ENCODE measurements at regions not wholly inside any gene's neighbourhood (a gene's known extent, or its start where the extent isn't known, plus 50 kb on each side); places are given as distances from the start of the nearest gene placed in this dataset.

GRCh38 chr22:47553436-47553835 is 791.0 kb downstream of the TBC1D22A start:
- H3K4me3 ChIP-seq (ENCODE audit: low read depth, low read length), result no peak overlapping the region
- DNase-seq (ENCODE audit: low read depth), result no peak
- TF ChIP-seq MAX (IDR thresholded peaks at IDR 0.05; ENCODE audit: low read depth, low read length), result no peak
- TF ChIP-seq MYC (IDR thresholded peaks at IDR 0.05; ENCODE audit: low read depth, low read length), result no peak
- TF ChIP-seq CTCF (IDR thresholded peaks at IDR 0.05; ENCODE audit: low read depth, low read length), result no peak
- no peak for TF ChIP-seq POLR2A (IDR thresholded peaks at IDR 0.05; ENCODE audit: extremely low read depth, insufficient read length)

GRCh38 chr22:47552541-47553205 is 790.2 kb downstream of the TBC1D22A start:
- TF ChIP-seq MYC (IDR thresholded peaks at IDR 0.05; ENCODE audit: low read depth, low read length) (no peak), POLR2A (IDR thresholded peaks at IDR 0.05; ENCODE audit: extremely low read depth, insufficient read length) (no peak), CTCF (IDR thresholded peaks at IDR 0.05; ENCODE audit: low read depth, low read length) (no peak), MAX (IDR thresholded peaks at IDR 0.05; ENCODE audit: low read depth, low read length) (no peak)

GRCh38 chr22:47552024-47552423 is 789.6 kb downstream of the TBC1D22A start:
- DNase-seq (ENCODE audit: low read depth), result no peak
- no peak for TF ChIP-seq CTCF (IDR thresholded peaks at IDR 0.05; ENCODE audit: low read depth, low read length)
- TF ChIP-seq MYC (IDR thresholded peaks at IDR 0.05; ENCODE audit: low read depth, low read length), result no peak
- no peak for TF ChIP-seq POLR2A (IDR thresholded peaks at IDR 0.05; ENCODE audit: extremely low read depth, insufficient read length)
- no peak for TF ChIP-seq MAX (IDR thresholded peaks at IDR 0.05; ENCODE audit: low read depth, low read length)
- H3K4me3 ChIP-seq (ENCODE audit: low read depth, low read length), result no peak overlapping the region

More at GRCh38 chr22:47552541-47553205, 790.2 kb downstream of the TBC1D22A start:
- DNase-seq (ENCODE audit: low read depth), result no peak
- H3K4me3 ChIP-seq (ENCODE audit: low read depth, low read length), result no peak overlapping the region

GRCh38 chr22:47551431-47551775 is 789.0 kb downstream of the TBC1D22A start:
- no peak for DNase-seq (ENCODE audit: low read depth)
- no peak overlapping the region for H3K4me3 ChIP-seq (ENCODE audit: low read depth, low read length)
- TF ChIP-seq CTCF (IDR thresholded peaks at IDR 0.05; ENCODE audit: low read depth, low read length) (no peak), POLR2A (IDR thresholded peaks at IDR 0.05; ENCODE audit: extremely low read depth, insufficient read length) (no peak), MYC (IDR thresholded peaks at IDR 0.05; ENCODE audit: low read depth, low read length) (no peak), MAX (IDR thresholded peaks at IDR 0.05; ENCODE audit: low read depth, low read length) (no peak)

- H3K4me3 ChIP-seq (ENCODE audit: low read depth, low read length), result no peak overlapping the region
- TF ChIP-seq POLR2A (IDR thresholded peaks at IDR 0.05; ENCODE audit: extremely low read depth, insufficient read length), result no peak
- TF ChIP-seq MAX (IDR thresholded peaks at IDR 0.05; ENCODE audit: low read depth, low read length), result no peak
- TF ChIP-seq MYC (IDR thresholded peaks at IDR 0.05; ENCODE audit: low read depth, low read length), result no peak
- no peak for TF ChIP-seq CTCF (IDR thresholded peaks at IDR 0.05; ENCODE audit: low read depth, low read length)
- DNase-seq (ENCODE audit: low read depth), result no peak
Measured at GRCh38 chr22:47550524-47551430, 788.3 kb downstream of the TBC1D22A start.

Data from NB4 (cell line).